GM12878 (cell line): ENCODE measurements at regions not wholly inside any gene's neighbourhood (a gene's known extent, or its start where the extent isn't known, plus 50 kb on each side); places are given as distances from the start of the nearest gene placed in this dataset.

Source experiments
- ATAC-seq: fragments of 200-7000 bp; cut with Tn5 transposase; 3 replicates; pipeline ENCODE4 v1.9.1; 2020; ENCODE audit warnings: mild to moderate bottlenecking, moderate library complexity
- BruUV-seq: library from RNA; stranded (reverse); fragments of 400-500 nt; replicated peaks from 2 replicates; lab custom pipeline; 2021; lab: Mats Ljungman, UMichigan
- CTCF ChIA-PET: fragments of 300-600 bp; sonication (Branson Sonifier 250); formaldehyde crosslinking; extraction: SDS; loops from one replicate; lab custom pipeline; 2021; ENCODE audit warnings: inconsistent platforms; lab: Yijun Ruan, JAX
- POLR2A ChIA-PET: fragments of 350-600 bp; formaldehyde crosslinking; extraction: SDS; loops from one replicate; lab custom pipeline; 2021; ENCODE audit warnings: inconsistent platforms; lab: Charles Lee
- RAD21 ChIA-PET: fragments of 300-600 bp; sonication (Branson Sonifier 250); formaldehyde crosslinking; loops from one replicate; lab custom pipeline; 2023; ENCODE audit warnings: antibody characterized with exemption; ENCODE audit not compliant: unreplicated experiment; lab: Charles Lee
- SMC1A ChIA-PET: fragments of 300-600 bp; sonication (Branson Sonifier 250); formaldehyde crosslinking; loops from one replicate; lab custom pipeline; 2023; ENCODE audit not compliant: unreplicated experiment, uncharacterized antibody; lab: Charles Lee
- DNase-seq: peaks from one replicate; pipeline ENCODE4 v3.0.0-alpha.2; 2011; ENCODE audit warnings: low read depth, low spot score
- FAIRE-seq: peaks from 3 replicates; lab custom pipeline; 2011; peaks lifted over from hg19 to GRCh38; lab: Jason Lieb, UNC
- H2AFZ ChIP-seq: 2 replicates; pipeline ENCODE4 v1.6.0; 2011; ENCODE audit warnings: low read depth, low read length, control low read depth; ENCODE audit not compliant: control insufficient read depth
- H3K27ac ChIP-seq: 2 replicates; pipeline ENCODE4 v1.5.1; 2011; ENCODE audit warnings: control low read depth; ENCODE audit not compliant: control insufficient read depth, insufficient read depth
- H3K27me3 ChIP-seq, 2 experiments: replicated peaks in 1 of 2; 2 replicates each; pipeline versions ENCODE4 v1.6.0 to v1.6.1; 2011; ENCODE audit warnings: low read length in 1 of 2; ENCODE audit not compliant: control insufficient read depth in 2 of 2, insufficient read depth in 2 of 2
- H3K36me3 ChIP-seq, 2 experiments: 2 replicates each; pipeline ENCODE4 v1.5.1; 2011; ENCODE audit warnings: low read length in 1 of 2; ENCODE audit not compliant: control insufficient read depth in 2 of 2, insufficient read depth in 2 of 2
- H3K4me1 ChIP-seq: 2 replicates; pipeline ENCODE4 v1.6.1; 2011; ENCODE audit warnings: mild to moderate bottlenecking, low read length, moderate library complexity, mixed read lengths; ENCODE audit not compliant: control insufficient read depth, insufficient read depth
- H3K4me2 ChIP-seq: 2 replicates; pipeline ENCODE4 v1.6.0; 2011; ENCODE audit warnings: control low read depth; ENCODE audit not compliant: control insufficient read depth, insufficient read depth
- H3K4me3 ChIP-seq: fragments of 200-600 bp; sonication (generic); 2 replicates; pipeline ENCODE4 v1.5.1; 2016
- H3K79me2 ChIP-seq: 2 replicates; pipeline ENCODE4 v1.6.0; 2011; ENCODE audit warnings: low read length; ENCODE audit not compliant: control insufficient read depth, insufficient read depth
- H3K9ac ChIP-seq: 2 replicates; pipeline ENCODE4 v1.8.0; 2011; ENCODE audit warnings: low read length, control low read depth, mixed read lengths; ENCODE audit not compliant: control insufficient read depth, insufficient read depth
- H3K9me3 ChIP-seq: replicated peaks from 3 replicates; pipeline ENCODE4 v1.5.1; 2011; ENCODE audit warnings: mild to moderate bottlenecking, low read length; ENCODE audit not compliant: control insufficient read depth, insufficient read depth
- H4K20me1 ChIP-seq: 2 replicates; pipeline ENCODE4 v1.6.0; 2011; ENCODE audit not compliant: control insufficient read depth, insufficient read depth
- BCL11A ChIP-seq: IDR thresholded peaks from 2 replicates; pipeline ENCODE4 v1.6.1; 2011; ENCODE audit warnings: low read depth, low read length
- CHD1 ChIP-seq: IDR thresholded peaks from 2 replicates; pipeline ENCODE4 v1.6.1; 2012; ENCODE audit warnings: low read depth, low read length, improper control_type of control experiment
- CREM ChIP-seq: IDR thresholded peaks from 2 replicates; pipeline ENCODE4 v1.6.1; 2014; ENCODE audit warnings: antibody characterized with exemption, low read depth
- MTA3 ChIP-seq: IDR thresholded peaks from 2 replicates; pipeline ENCODE4 v1.6.1; 2012; ENCODE audit warnings: low read length, inconsistent platforms, borderline replicate concordance
- MXI1 ChIP-seq: fragments of 150-350 bp; IDR thresholded peaks from 2 replicates; pipeline ENCODE4 v1.6.1; 2011; ENCODE audit warnings: low read depth, mild to moderate bottlenecking, inconsistent platforms, low read length, improper control_type of control experiment
- NKRF ChIP-seq: fragments of 450-650 bp; conservative IDR thresholded peaks from 2 replicates; pipeline ENCODE4 v1.6.1; 2017; ENCODE audit warnings: mild to moderate bottlenecking, moderate library complexity
- RB1 ChIP-seq: fragments of 450-650 bp; formaldehyde crosslinking; IDR thresholded peaks from 2 replicates; pipeline ENCODE4 v1.6.1; 2017; ENCODE audit warnings: mild to moderate bottlenecking, borderline replicate concordance
- RBBP5 ChIP-seq: fragments of 200-600 bp; sonication (generic); conservative IDR thresholded peaks from 2 replicates; pipeline ENCODE4 v1.6.1; 2016
- SIN3A ChIP-seq: IDR thresholded peaks from 2 replicates; pipeline ENCODE4 v1.6.1; 2012; ENCODE audit warnings: low read depth, low read length, improper control_type of control experiment
- SPI1 ChIP-seq: IDR thresholded peaks from 2 replicates; pipeline ENCODE4 v1.6.1; 2011; ENCODE audit warnings: low read depth, mild to moderate bottlenecking, low read length, moderate library complexity, borderline replicate concordance; ENCODE audit not compliant: insufficient read depth
- ZNF274 ChIP-seq: IDR thresholded peaks from one replicate; pipeline ENCODE4 v1.8.0; 2011; ENCODE audit not compliant: insufficient read length, insufficient read depth
- WGBS: methylation state at CpG from one replicate; pipeline ENCODE4 v1.1.6; 2016; ENCODE audit warnings: low lambda C conversion rate; ENCODE audit not compliant: insufficient replicate concordance, insufficient coverage; ENCODE audit errors: missing lambda C conversion rate; 5-methylcytosine and 5-hydroxymethylcytosine counted together
- in situ Hi-C: fragments of 300-500 bp; cut with MboI; formaldehyde crosslinking; loops from 9 replicates; pipeline ENCODE4 v1.14.3; 2018; ENCODE audit warnings: mixed read lengths
- intact Hi-C: fragments of 100-400 bp; cut with micrococcal nuclease; formaldehyde crosslinking; loops from one replicate; pipeline ENCODE4 v1.14.2; 2022; ENCODE audit not compliant: unreplicated experiment

- WGBS = 43% methylated on average over 7 of the region's 7 CpGs
- H3K4me2 ChIP-seq = no peak overlapping the region
- in situ Hi-C loops = no loop called here
- SMC1A ChIA-PET = no interaction called here
- no peaks in the 10 kb centered on the region for H3K79me2 ChIP-seq
- RAD21 ChIA-PET = no interaction called here
- TF ChIP-seq RB1 = no peak
- TF ChIP-seq BCL11A = no peak
- no peak for TF ChIP-seq ZNF274
- no peak for TF ChIP-seq CREM
- no peak for TF ChIP-seq MTA3
- no peak for TF ChIP-seq CHD1
- no peak for TF ChIP-seq SPI1
- no peak for TF ChIP-seq NKRF
- TF ChIP-seq SIN3A = no peak
- no peak for TF ChIP-seq RBBP5
- no peak for TF ChIP-seq MXI1
- DNase-seq (no peak), FAIRE-seq (no peak), ATAC-seq (no peak)
- H3K9ac ChIP-seq = no peak overlapping the region
- no peaks in the 10 kb centered on the region for H4K20me1 ChIP-seq
- no peak overlapping the region for H2AFZ ChIP-seq
- intact Hi-C loops = no loop called here
- no peaks in the 10 kb centered on the region for H3K4me1 ChIP-seq
- POLR2A ChIA-PET = no interaction called here
- H3K27me3 ChIP-seq = no peaks in the 10 kb centered on the region
- no peaks in the 10 kb centered on the region; the same call in 2 of the 3 replicates for H3K9me3 ChIP-seq
- CTCF ChIA-PET = no interaction called here
- BruUV-seq = no TSS peak
- H3K27ac ChIP-seq = no peak overlapping the region
- H3K36me3 ChIP-seq = no peaks in the 10 kb centered on the region
- no peak overlapping the region for H3K4me3 ChIP-seq
These were observed 131.8 kb upstream of the VSTM2B start for GRCh38 chr19:29393915-29394460.
